22Rv1 (cell line): ENCODE measurements at regions not wholly inside any gene's neighbourhood (a gene's known extent, or its start where the extent isn't known, plus 50 kb on each side); places are given as distances from the start of the nearest gene placed in this dataset.

ENCODE experiments used
- CTCF ChIP-seq: fragments of 450-650 bp; IDR thresholded peaks from 2 replicates; pipeline ENCODE4 v1.5.1; 2017; ENCODE audit warnings: mild to moderate bottlenecking
- ZFX ChIP-seq: fragments of 450-650 bp; IDR thresholded peaks from 2 replicates; pipeline ENCODE4 v1.6.1; 2017; ENCODE audit warnings: antibody characterized with exemption, borderline replicate concordance

- TF ChIP-seq CTCF, result peak; percentile 58
- no peak for TF ChIP-seq ZFX
Measured at GRCh38 chr6:164109770-164110140, 695.2 kb downstream of the QKI start.
